Suppressor macrophage (primary cell): ENCODE measurements at regions not wholly inside any gene's neighbourhood (a gene's known extent, or its start where the extent isn't known, plus 50 kb on each side); places are given as distances from the start of the nearest gene placed in this dataset.
A peak's percentile ranks its signal among the peaks of the same experiment; 100 is the strongest.
"Not testable (repeated sequence)": the region's sequence is repeated elsewhere in the genome, so short reads cannot be mapped to it uniquely, and the experiment has no call there.

Experiments used
- DNase-seq, 4 experiments: peaks; one replicate each; pipeline ENCODE4 v3.0.0-alpha.2; 2020 to 2022

DNA sequence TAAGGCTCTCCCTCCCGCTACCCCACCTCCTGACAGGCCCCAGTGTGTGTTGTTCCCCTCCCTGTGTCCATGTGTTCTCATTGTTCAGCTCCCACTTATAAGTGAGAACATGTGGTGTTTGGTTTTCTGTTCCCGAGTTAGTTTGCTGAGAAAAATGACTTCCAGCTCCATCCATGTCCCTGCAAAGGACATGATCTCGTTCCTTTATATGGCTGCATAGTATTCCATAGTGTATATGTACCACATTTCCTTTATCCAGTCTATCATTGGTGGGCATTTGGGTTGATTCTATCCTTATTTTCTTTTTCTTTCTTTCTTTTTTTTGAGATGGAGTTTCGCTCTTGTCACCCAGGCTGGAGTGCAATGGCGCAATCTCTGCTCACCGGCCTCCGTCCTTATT, 57.8 kb upstream of the RASSF3 start:
- not testable (repeated sequence) for DNase-seq

DNA sequence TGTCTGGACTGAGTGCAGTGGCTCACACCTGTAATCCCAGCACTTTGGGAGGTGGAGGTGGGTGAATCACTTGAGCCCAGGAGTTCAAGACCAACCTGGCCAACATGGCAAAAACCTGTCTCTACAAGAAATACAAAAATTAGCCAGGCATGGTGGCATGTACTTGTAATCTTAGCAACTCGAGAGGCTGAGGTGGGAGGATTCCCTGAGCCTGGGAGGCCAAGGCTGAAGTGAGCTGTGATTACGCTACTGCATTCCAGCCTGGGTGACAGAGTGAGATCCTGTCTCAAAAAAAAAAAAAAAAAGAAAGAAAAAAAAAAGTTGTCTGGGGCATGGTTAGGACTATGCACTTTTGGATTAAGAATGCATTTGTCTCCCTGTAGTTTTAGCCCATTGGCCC, 56.6 kb upstream of the RASSF3 start:
- not testable (repeated sequence) for DNase-seq

DNA sequence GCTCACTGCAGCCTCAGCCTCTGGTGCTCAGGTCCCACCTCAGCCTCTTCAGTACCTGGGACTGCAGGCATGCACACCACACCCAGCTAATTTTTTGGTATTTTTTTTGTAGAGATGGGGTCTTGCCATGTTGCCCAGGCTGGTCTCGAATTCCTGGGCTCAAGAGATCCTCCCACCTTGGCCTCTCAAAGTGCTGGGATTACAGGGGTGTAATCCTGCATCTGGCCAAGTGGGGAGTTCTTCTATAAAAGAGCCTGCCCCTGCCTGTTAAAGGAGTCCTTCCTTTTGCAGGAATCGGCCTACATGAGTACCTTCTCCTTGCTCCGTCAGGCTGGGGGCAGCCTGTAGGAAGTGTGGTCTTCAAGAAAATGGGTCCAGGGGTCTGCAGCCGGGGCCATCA, 54.1 kb upstream of the RASSF3 start:
- DNase-seq = no peak

DNA sequence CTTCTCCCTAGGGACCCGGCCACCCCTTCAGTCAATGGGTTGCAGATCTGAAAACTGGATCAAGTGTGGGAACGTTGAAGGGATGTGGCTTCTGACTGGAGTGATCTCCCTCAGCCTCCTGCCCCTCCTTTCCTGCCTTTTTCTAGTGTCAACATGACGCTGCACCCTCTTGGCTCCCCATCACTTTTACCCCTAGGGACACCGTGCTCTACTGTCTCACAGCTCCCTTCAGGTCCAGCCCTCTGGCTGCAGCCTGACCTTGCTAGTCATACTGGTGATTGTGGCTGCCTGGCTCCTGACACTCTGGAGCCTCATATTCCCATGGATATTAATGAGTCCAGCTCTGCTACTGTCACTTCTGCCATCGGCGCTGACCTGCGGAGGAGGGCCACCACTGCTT, 51.5 kb upstream of the RASSF3 start:
- DNase-seq = no peak

DNA sequence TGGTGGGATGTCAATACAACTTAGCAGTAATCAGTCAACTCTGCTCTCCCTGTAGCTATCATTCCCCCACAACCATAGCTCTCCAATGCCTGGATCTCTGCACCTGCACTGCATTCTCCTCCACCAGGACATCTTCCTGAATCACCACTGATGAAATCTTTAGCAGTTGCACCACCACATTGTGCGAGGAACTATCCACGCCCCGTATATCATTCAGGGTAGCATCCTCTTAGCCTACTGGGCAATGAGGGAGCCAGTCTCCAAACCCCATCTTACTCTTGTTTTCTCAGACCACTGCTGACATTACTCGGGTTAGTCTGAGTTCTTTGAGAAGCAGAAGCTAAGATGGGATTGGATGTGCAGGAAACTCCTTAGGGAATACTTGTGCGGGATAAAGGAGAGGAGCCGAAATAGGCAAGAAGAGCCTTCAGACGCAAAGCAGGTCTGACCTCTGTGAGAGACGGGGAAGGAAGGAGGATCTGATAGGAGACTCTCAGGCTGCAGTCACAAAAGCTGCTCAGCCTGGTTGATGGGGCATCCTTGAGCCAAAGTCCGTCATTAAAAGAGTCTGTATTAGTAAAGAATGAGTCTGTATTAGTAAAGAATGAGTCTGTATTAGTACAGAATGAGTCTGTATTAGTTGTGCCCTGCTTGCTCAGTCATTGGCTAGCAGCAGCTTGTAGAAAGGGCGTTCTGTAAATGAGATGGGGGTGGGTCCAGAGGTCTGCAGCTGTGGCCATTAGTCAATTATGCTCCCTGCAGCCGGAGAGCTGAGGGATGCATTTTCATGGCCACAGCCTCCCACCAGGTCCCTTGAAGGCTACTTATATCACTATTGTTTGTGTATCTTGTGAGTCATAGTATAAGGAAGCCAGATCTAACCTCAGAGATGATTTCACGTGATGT, 49.6 kb upstream of the RASSF3 start:
- peak; percentile 79 to 92 (median 82) for DNase-seq
